ENCODE measurements at regions not wholly inside any gene's neighbourhood (a gene's known extent, or its start where the extent isn't known, plus 50 kb on each side); places are given as distances from the start of the nearest gene placed in this dataset.
"Not testable (repeated sequence)": the region's sequence is repeated elsewhere in the genome, so short reads cannot be mapped to it uniquely, and the experiment has no call there.

GRCh38 chr16:88149663-88150062 is 198.4 kb downstream of the BANP start:
- ATAC-seq; POLR2A ChIA-PET; intact Hi-C loops (cut with DNase I, micrococcal nuclease); CTCF ChIA-PET; H3K4me1 Mint-ChIP-seq; H3K36me3 Mint-ChIP-seq (ENCODE audit: low read depth); H3K27ac Mint-ChIP-seq; DNase-seq; H3K27me3 Mint-ChIP-seq; H3K4me3 Mint-ChIP-seq; H3K9me3 Mint-ChIP-seq (ENCODE audit: low read depth): not testable (repeated sequence)

GRCh38 chr16:88150456-88151128 is 199.4 kb downstream of the BANP start:
- intact Hi-C loops (cut with DNase I, micrococcal nuclease); DNase-seq: not testable (repeated sequence)
- CTCF ChIA-PET: interaction anchor here (0.6 kb wide), 1 partner anchor 580 kb away, joined by 3 read pairs; no protein-coding TSS in a partner anchor

GRCh38 chr16:88151129-88151499 is 199.9 kb downstream of the BANP start:
- H3K4me1 Mint-ChIP-seq; DNase-seq; POLR2A ChIA-PET; H3K4me3 Mint-ChIP-seq; H3K9me3 Mint-ChIP-seq (ENCODE audit: low read depth); H3K27me3 Mint-ChIP-seq; ATAC-seq; intact Hi-C loops (cut with DNase I, micrococcal nuclease); H3K36me3 Mint-ChIP-seq (ENCODE audit: low read depth); H3K27ac Mint-ChIP-seq: not testable (repeated sequence)
- CTCF ChIA-PET: interaction anchor here (0.6 kb wide), 1 partner anchor 580 kb away, joined by 3 read pairs; no protein-coding TSS in a partner anchor

More at GRCh38 chr16:88150456-88151128, 199.4 kb downstream of the BANP start:
- POLR2A ChIA-PET; H3K36me3 Mint-ChIP-seq (ENCODE audit: low read depth); H3K4me1 Mint-ChIP-seq; ATAC-seq; H3K9me3 Mint-ChIP-seq (ENCODE audit: low read depth); H3K27ac Mint-ChIP-seq; H3K4me3 Mint-ChIP-seq; H3K27me3 Mint-ChIP-seq: not testable (repeated sequence)

GRCh38 chr16:88151859-88152843 is 200.9 kb downstream of the BANP start:
- ATAC-seq; H3K27ac Mint-ChIP-seq; H3K4me3 Mint-ChIP-seq; H3K9me3 Mint-ChIP-seq (ENCODE audit: low read depth); H3K36me3 Mint-ChIP-seq (ENCODE audit: low read depth); intact Hi-C loops (cut with DNase I, micrococcal nuclease); DNase-seq; POLR2A ChIA-PET; H3K4me1 Mint-ChIP-seq; CTCF ChIA-PET; H3K27me3 Mint-ChIP-seq: not testable (repeated sequence)

- DNase-seq; H3K9me3 Mint-ChIP-seq (ENCODE audit: low read depth); H3K27ac Mint-ChIP-seq; intact Hi-C loops (cut with DNase I, micrococcal nuclease); H3K27me3 Mint-ChIP-seq; POLR2A ChIA-PET; ATAC-seq; CTCF ChIA-PET; H3K4me1 Mint-ChIP-seq; H3K4me3 Mint-ChIP-seq; H3K36me3 Mint-ChIP-seq (ENCODE audit: low read depth): not testable (repeated sequence)
These were observed 201.6 kb downstream of the BANP start for GRCh38 chr16:88152879-88153278.

- H3K36me3 Mint-ChIP-seq (ENCODE audit: low read depth); DNase-seq; CTCF ChIA-PET: not testable (repeated sequence)
These were observed 202.3 kb downstream of the BANP start for GRCh38 chr16:88153516-88153915.

GRCh38 chr16:88154886-88155285 is 203.7 kb downstream of the BANP start:
- CTCF ChIA-PET; intact Hi-C loops (cut with DNase I, micrococcal nuclease); DNase-seq; H3K4me3 Mint-ChIP-seq; ATAC-seq; H3K36me3 Mint-ChIP-seq (ENCODE audit: low read depth); H3K9me3 Mint-ChIP-seq (ENCODE audit: low read depth); H3K27me3 Mint-ChIP-seq; H3K4me1 Mint-ChIP-seq; POLR2A ChIA-PET; H3K27ac Mint-ChIP-seq: not testable (repeated sequence)

More at GRCh38 chr16:88153516-88153915, 202.3 kb downstream of the BANP start:
- intact Hi-C loops (cut with DNase I, micrococcal nuclease); H3K4me1 Mint-ChIP-seq; POLR2A ChIA-PET; H3K27me3 Mint-ChIP-seq; H3K27ac Mint-ChIP-seq; ATAC-seq; H3K9me3 Mint-ChIP-seq (ENCODE audit: low read depth); H3K4me3 Mint-ChIP-seq: not testable (repeated sequence)

GRCh38 chr16:88155681-88156080 is 204.4 kb downstream of the BANP start:
- ATAC-seq; DNase-seq; H3K4me1 Mint-ChIP-seq; H3K9me3 Mint-ChIP-seq (ENCODE audit: low read depth); H3K27ac Mint-ChIP-seq; CTCF ChIA-PET; POLR2A ChIA-PET; H3K4me3 Mint-ChIP-seq; H3K27me3 Mint-ChIP-seq; H3K36me3 Mint-ChIP-seq (ENCODE audit: low read depth); intact Hi-C loops (cut with DNase I, micrococcal nuclease): not testable (repeated sequence)

GRCh38 chr16:88156640-88157283 is 205.5 kb downstream of the BANP start:
- CTCF ChIA-PET; H3K4me3 Mint-ChIP-seq; H3K36me3 Mint-ChIP-seq (ENCODE audit: low read depth); H3K27me3 Mint-ChIP-seq; H3K9me3 Mint-ChIP-seq (ENCODE audit: low read depth); intact Hi-C loops (cut with DNase I, micrococcal nuclease); POLR2A ChIA-PET; H3K4me1 Mint-ChIP-seq; ATAC-seq; DNase-seq; H3K27ac Mint-ChIP-seq: not testable (repeated sequence)

GRCh38 chr16:88157686-88158085 is 206.5 kb downstream of the BANP start:
- H3K27ac Mint-ChIP-seq; CTCF ChIA-PET; DNase-seq; H3K27me3 Mint-ChIP-seq; H3K9me3 Mint-ChIP-seq (ENCODE audit: low read depth); H3K4me3 Mint-ChIP-seq; POLR2A ChIA-PET; H3K36me3 Mint-ChIP-seq (ENCODE audit: low read depth); H3K4me1 Mint-ChIP-seq; ATAC-seq; intact Hi-C loops (cut with DNase I, micrococcal nuclease): not testable (repeated sequence)

GRCh38 chr16:88158256-88159045 is 207.2 kb downstream of the BANP start:
- H3K4me3 Mint-ChIP-seq; H3K36me3 Mint-ChIP-seq (ENCODE audit: low read depth); POLR2A ChIA-PET; H3K4me1 Mint-ChIP-seq; ATAC-seq; H3K27me3 Mint-ChIP-seq; H3K27ac Mint-ChIP-seq; CTCF ChIA-PET; DNase-seq; H3K9me3 Mint-ChIP-seq (ENCODE audit: low read depth); intact Hi-C loops (cut with DNase I, micrococcal nuclease): not testable (repeated sequence)

Data from activated CD4-positive, alpha-beta T cell treated with anti-CD3 and anti-CD28 coated beads for 36 hours (primary cell).